ENCODE measurements at regions not wholly inside any gene's neighbourhood (a gene's known extent, or its start where the extent isn't known, plus 50 kb on each side); places are given as distances from the start of the nearest gene placed in this dataset.

DNA sequence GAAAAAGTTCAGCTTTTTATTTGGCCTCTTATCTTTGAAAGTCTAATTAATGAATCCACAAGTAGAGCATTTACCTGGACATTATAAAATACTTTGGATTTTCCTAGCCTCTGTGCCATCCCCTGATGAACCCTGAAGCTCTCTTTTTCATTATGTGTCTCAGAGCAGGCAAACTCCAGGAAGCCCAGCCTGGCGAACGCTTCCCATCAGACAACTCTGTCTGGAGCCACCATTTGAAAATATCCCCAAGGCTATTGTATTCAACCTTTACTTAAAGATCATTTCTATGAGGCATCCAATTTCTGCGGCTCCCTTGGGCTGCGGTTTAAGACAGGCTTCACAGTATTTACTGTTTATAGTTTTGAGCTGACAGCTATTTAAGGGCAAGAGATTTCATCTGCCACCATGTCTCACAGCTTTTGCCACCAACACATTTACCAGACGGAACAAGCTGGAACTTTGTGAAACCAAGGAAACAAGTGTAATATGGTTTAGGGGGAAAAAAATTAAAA lies 257.2 kb upstream of the GLI3 start:
- Histone ChIP-seq H3K27me3 (peaks cover 0 to 32% (median 9%) of the 10 kb centered on the region in 7 donors), H3K27ac (peak overlapping the region in 5 of 10 donors; percentile 19 to 63 (median 61)), H3K36me3 (no peaks in the 10 kb centered on the region), H3K9me3 (no peaks in the 10 kb centered on the region), H3K4me1 (peaks cover 0 to 16% (median 10%) of the 10 kb centered on the region in 9 donors), H3K4me3 (peak overlapping the region in 3 of 10 donors; percentile 46 to 51 (median 49))
- TF ChIP-seq, protein P1, sequence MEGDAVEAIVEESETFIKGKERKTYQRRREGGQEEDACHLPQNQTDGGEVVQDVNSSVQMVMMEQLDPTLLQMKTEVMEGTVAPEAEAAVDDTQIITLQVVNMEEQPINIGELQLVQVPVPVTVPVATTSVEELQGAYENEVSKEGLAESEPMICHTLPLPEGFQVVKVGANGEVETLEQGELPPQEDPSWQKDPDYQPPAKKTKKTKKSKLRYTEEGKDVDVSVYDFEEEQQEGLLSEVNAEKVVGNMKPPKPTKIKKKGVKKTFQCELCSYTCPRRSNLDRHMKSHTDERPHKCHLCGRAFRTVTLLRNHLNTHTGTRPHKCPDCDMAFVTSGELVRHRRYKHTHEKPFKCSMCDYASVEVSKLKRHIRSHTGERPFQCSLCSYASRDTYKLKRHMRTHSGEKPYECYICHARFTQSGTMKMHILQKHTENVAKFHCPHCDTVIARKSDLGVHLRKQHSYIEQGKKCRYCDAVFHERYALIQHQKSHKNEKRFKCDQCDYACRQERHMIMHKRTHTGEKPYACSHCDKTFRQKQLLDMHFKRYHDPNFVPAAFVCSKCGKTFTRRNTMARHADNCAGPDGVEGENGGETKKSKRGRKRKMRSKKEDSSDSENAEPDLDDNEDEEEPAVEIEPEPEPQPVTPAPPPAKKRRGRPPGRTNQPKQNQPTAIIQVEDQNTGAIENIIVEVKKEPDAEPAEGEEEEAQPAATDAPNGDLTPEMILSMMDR (IDR thresholded peaks at IDR 0.05), result no peak
- intact Hi-C loops (cut with DNase I), result no loop called here
- WGBS, 2 donors, result 80 to 88% methylated on average over 5 of the region's 5 CpGs
- ATAC-seq, result no peak
- DNase-seq, result no peak

DNA sequence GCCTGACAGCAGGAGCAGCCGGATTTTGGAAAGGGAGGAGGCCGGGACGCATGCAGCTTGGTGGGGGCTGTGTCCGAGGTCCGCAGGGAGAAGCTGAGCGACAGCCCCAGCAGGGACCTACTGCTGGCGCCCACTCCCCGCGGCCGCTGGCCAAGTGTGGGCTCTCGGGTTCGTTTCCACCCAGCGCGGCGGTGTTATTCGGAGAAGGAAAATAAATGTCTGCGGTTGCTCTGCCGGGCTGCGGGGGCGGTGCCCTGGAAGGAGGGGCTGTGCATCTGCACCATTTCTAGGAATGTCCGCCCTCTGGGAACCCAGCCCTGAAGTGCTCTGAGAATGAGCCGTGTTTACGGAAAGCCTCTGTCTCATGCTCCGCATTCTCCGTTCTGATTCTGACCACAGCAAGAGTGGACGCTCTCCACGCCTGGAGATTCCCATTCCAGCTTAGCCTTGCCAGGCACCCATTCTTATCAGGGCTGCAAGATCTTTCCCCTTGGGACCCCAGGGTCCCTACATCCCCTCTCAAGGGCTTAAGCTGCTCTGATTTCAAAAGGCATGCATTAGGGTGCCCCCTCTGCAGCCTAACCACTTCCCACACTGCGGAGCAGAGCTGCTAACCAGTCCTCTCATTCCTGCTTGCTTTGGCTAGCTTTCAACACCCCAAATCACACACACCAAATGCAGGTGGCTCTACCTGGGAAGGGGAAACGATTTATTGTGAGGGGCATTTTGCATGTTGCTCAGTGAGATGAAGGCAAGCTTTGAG lies 256.6 kb upstream of the GLI3 start:
- Histone ChIP-seq H3K4me3 (peak overlapping the region; percentile 2 to 51 (median 38)), H3K4me1 (peaks cover 0 to 16% (median 10%) of the 10 kb centered on the region in 9 donors), H3K27me3 (peaks cover 0 to 32% (median 9%) of the 10 kb centered on the region in 7 donors), H3K9me3 (no peaks in the 10 kb centered on the region), H3K27ac (peak overlapping the region in 8 of 10 donors; percentile 8 to 64 (median 41)), H3K36me3 (no peaks in the 10 kb centered on the region)
- ATAC-seq (peak; percentile 88 to 98 (median 94)), DNase-seq (peak; percentile 64 to 80)
- intact Hi-C loops (cut with DNase I), result no loop called here
- 1 to 2% methylated on average over 29 of the region's 29 CpGs for WGBS, 2 donors
- TF ChIP-seq, protein P1 (IDR thresholded peaks at IDR 0.05), result no peak

DNA sequence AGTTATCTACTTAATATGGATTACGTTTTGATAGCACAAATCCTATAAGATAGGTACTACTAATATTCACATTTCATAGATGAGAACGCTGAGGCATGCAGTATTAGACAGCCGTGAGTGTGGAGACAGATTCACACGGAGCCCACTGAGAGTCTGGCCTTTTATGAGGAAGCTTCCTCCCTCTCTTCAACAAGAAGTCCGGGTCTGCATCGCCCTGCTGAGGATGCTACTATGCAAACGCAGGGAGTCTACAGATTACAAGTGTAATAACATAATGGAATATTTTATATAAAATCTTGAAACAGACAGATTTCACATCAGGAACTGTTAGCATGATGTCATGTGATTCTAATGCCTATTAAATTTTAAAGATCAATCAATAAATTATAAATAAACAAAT lies 255.9 kb upstream of the GLI3 start:
- peaks cover 0 to 32% (median 9%) of the 10 kb centered on the region in 7 donors for H3K27me3 ChIP-seq
- peak overlapping the region in 7 of 10 donors; percentile 11 to 51 (median 46) for H3K4me3 ChIP-seq
- H3K9me3 ChIP-seq, result no peaks in the 10 kb centered on the region
- H3K4me1 ChIP-seq, result peaks cover 0 to 16% (median 10%) of the 10 kb centered on the region in 9 donors
- H3K27ac ChIP-seq, result peak overlapping the region in 4 of 10 donors; percentile 36 to 64 (median 58)
- intact Hi-C loops (cut with DNase I), result no loop called here
- no peaks in the 10 kb centered on the region for H3K36me3 ChIP-seq
- TF ChIP-seq, protein P1 (IDR thresholded peaks at IDR 0.05), result no peak
- 55 to 62% methylated on average over 7 of the region's 7 CpGs for WGBS, 2 donors
- ATAC-seq (peak in 1 of 8 donors; percentile 38), DNase-seq (no peak)

DNA sequence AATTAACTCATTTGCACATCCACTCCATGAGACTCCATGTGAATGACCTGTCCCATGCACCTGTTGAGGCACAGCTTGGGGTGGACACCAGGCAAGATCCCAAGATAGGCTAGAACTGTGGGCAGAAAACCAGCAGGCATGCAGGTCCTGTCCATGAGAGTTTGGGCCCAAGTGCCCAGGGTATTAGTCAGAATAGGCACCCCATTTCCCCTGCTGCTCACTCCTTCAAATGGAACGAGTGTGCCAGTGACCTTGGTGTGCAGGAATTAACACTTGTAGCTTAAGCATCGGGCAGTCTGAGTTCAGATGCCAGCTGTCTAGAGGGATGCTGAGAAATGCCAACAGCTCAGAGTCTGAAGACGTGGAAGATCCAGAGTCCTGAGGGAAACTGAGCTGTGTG lies 254.1 kb upstream of the GLI3 start:
- no peak for ATAC-seq
- TF ChIP-seq, protein P1 (IDR thresholded peaks at IDR 0.05), result no peak
- Histone ChIP-seq H3K36me3 (no peaks in the 10 kb centered on the region), H3K4me3 (no peak overlapping the region), H3K9me3 (no peaks in the 10 kb centered on the region), H3K4me1 (peaks cover 0 to 16% (median 10%) of the 10 kb centered on the region in 9 donors), H3K27ac (no peak overlapping the region), H3K27me3 (peaks cover 0 to 26% (median 9%) of the 10 kb centered on the region in 7 donors)
- WGBS, 2 donors, result 82 to 83% methylated on average over 3 of the region's 3 CpGs
- intact Hi-C loops (cut with DNase I), result no loop called here
- DNase-seq, result no peak

All from heart right ventricle (tissue), 16 donors.